HepG2 (cell line): ENCODE measurements at regions not wholly inside any gene's neighbourhood (a gene's known extent, or its start where the extent isn't known, plus 50 kb on each side); places are given as distances from the start of the nearest gene placed in this dataset.

Experiments used
- ELF1 ChIP-seq: sonication (generic); formaldehyde crosslinking; IDR thresholded peaks from 2 replicates; pipeline ENCODE4 v1.4.0; 2020; ENCODE audit warnings: missing genetic modification reagents
- FOSL1 ChIP-seq: sonication (generic); formaldehyde crosslinking; IDR thresholded peaks from 2 replicates; pipeline ENCODE4 v1.9.0; 2021; ENCODE audit warnings: missing genetic modification reagents, borderline replicate concordance
- HNF4G ChIP-seq, 2 experiments: sonication (generic) in 1 of 2; formaldehyde crosslinking in 1 of 2; IDR thresholded peaks; 2 replicates each; pipeline versions ENCODE4 v1.4.0 to v1.6.1; 2011 to 2020; ENCODE audit warnings: borderline replicate concordance in 2 of 2, low read depth in 2 of 2, mild to moderate bottlenecking in 2 of 2, low read length in 1 of 2, missing genetic modification reagents in 1 of 2, moderate library complexity in 1 of 2
- LRRFIP1 ChIP-seq: sonication (generic); formaldehyde crosslinking; conservative IDR thresholded peaks from 2 replicates; pipeline ENCODE4 v1.4.0; 2020; ENCODE audit warnings: missing genetic modification reagents
- NFKB2 ChIP-seq: sonication (generic); formaldehyde crosslinking; IDR thresholded peaks from 2 replicates; pipeline ENCODE4 v1.4.0; 2020; ENCODE audit warnings: missing genetic modification reagents, borderline replicate concordance
- PHF20 ChIP-seq: sonication (generic); formaldehyde crosslinking; IDR thresholded peaks from 2 replicates; pipeline ENCODE4 v1.5.0; 2020; ENCODE audit warnings: mild to moderate bottlenecking, missing genetic modification reagents
- POGZ ChIP-seq: sonication (generic); formaldehyde crosslinking; IDR thresholded peaks from 2 replicates; pipeline ENCODE4 v1.4.0; 2020; ENCODE audit warnings: mild to moderate bottlenecking, missing genetic modification reagents
- RNF2 ChIP-seq: fragments of 450-650 bp; conservative IDR thresholded peaks from 2 replicates; pipeline ENCODE4 v1.6.1; 2016; ENCODE audit warnings: low read depth
- TFDP2 ChIP-seq: sonication (generic); formaldehyde crosslinking; IDR thresholded peaks from 2 replicates; pipeline ENCODE4 v1.4.0; 2020; ENCODE audit warnings: missing genetic modification reagents
- USF2 ChIP-seq, 2 experiments: sonication (generic) in 1 of 2; formaldehyde crosslinking in 1 of 2; IDR thresholded peaks; 2 replicates each; pipeline versions ENCODE4 v1.5.1 to v1.6.1; 2011 to 2020; ENCODE audit warnings: borderline replicate concordance in 1 of 2, low read depth in 1 of 2, low read length in 1 of 2, mild to moderate bottlenecking in 1 of 2, missing genetic modification reagents in 1 of 2, moderate library complexity in 1 of 2
- YEATS4 ChIP-seq: sonication (generic); formaldehyde crosslinking; IDR thresholded peaks from 2 replicates; pipeline ENCODE4 v1.4.0; 2020; ENCODE audit warnings: missing genetic modification reagents, borderline replicate concordance
- ZBTB20 ChIP-seq: sonication (generic); formaldehyde crosslinking; IDR thresholded peaks from 2 replicates; pipeline ENCODE4 v1.8.1; 2023; ENCODE audit warnings: missing genetic modification reagents, low read depth, mild to moderate bottlenecking, borderline replicate concordance
- ZNF280D ChIP-seq: sonication (generic); formaldehyde crosslinking; IDR thresholded peaks from 2 replicates; pipeline ENCODE4 v1.5.1; 2020; ENCODE audit warnings: mild to moderate bottlenecking, missing genetic modification reagents
- ZNF329 ChIP-seq: sonication (generic); formaldehyde crosslinking; IDR thresholded peaks from 2 replicates; pipeline ENCODE4 v1.9.0; 2021; ENCODE audit warnings: low read depth, mild to moderate bottlenecking, missing genetic modification reagents
- ZNF543 ChIP-seq: sonication (generic); formaldehyde crosslinking; IDR thresholded peaks from 2 replicates; pipeline ENCODE4 v1.4.0; 2020; ENCODE audit warnings: mild to moderate bottlenecking, missing genetic modification reagents
- ZNF614 ChIP-seq: IDR thresholded peaks from 2 replicates; pipeline ENCODE4 v1.6.1; 2018; ENCODE audit warnings: missing biosample characterization, missing genetic modification reagents, inconsistent platforms, borderline replicate concordance
- ZNF670 ChIP-seq: sonication (generic); formaldehyde crosslinking; IDR thresholded peaks from 2 replicates; pipeline ENCODE4 v1.8.0; 2022; ENCODE audit warnings: mild to moderate bottlenecking, missing genetic modification reagents, borderline replicate concordance
- ZNF724P ChIP-seq: sonication (generic); formaldehyde crosslinking; IDR thresholded peaks from 2 replicates; pipeline ENCODE4 v1.8.0; 2022; ENCODE audit warnings: missing genetic modification reagents, borderline replicate concordance
- ZNF879 ChIP-seq: sonication (generic); formaldehyde crosslinking; IDR thresholded peaks from 2 replicates; pipeline ENCODE4 v1.8.1; 2023; ENCODE audit warnings: missing genetic modification reagents

GRCh38 chr2:20108655-20109396 lies 57.4 kb upstream of the LAPTM4A start (continued):
- TF ChIP-seq ZBTB20: peak; percentile 67; the same call in 1 of the 2 replicates
- TF ChIP-seq POGZ (CRISPR knock-in tag): peak; percentile 44; the same call in 1 of the 2 replicates
- no peak for TF ChIP-seq ZNF724P (CRISPR knock-in tag)
- no peak for TF ChIP-seq NFKB2 (CRISPR knock-in tag)
- TF ChIP-seq USF2 (IDR thresholded peaks at IDR 0.05; ENCODE audit: low read depth, low read length): no peak
- no peak for TF ChIP-seq USF2 (CRISPR knock-in tag; IDR thresholded peaks at IDR 0.05; ENCODE audit: borderline replicate concordance)
- TF ChIP-seq ELF1 (CRISPR knock-in tag): peak; percentile 56
- no peak for TF ChIP-seq LRRFIP1 (CRISPR knock-in tag)
- TF ChIP-seq ZNF543 (CRISPR knock-in tag): 0 out of 2 replicates have a peak, but pooled peaks have one; percentile 42
- TF ChIP-seq ZNF670 (CRISPR knock-in tag): 0 out of 2 replicates have a peak, but pooled peaks have one; percentile 59
- peak; percentile 53; the same call in 1 of the 2 replicates for TF ChIP-seq ZNF280D (CRISPR knock-in tag)
- peak; percentile 45; the same call in 1 of the 2 replicates for TF ChIP-seq HNF4G (IDR thresholded peaks at IDR 0.05; ENCODE audit: borderline replicate concordance, low read depth, low read length)
- peak; percentile 42; the same call in 1 of the 2 replicates for TF ChIP-seq HNF4G (CRISPR knock-in tag; IDR thresholded peaks at IDR 0.05; ENCODE audit: borderline replicate concordance, low read depth)
- TF ChIP-seq ZNF329 (CRISPR knock-in tag): no peak
- TF ChIP-seq ZNF879 (CRISPR knock-in tag): no peak
- no peak for TF ChIP-seq RNF2
- peak; percentile 59 for TF ChIP-seq FOSL1 (CRISPR knock-in tag)
- TF ChIP-seq TFDP2: 0 out of 2 replicates have a peak, but pooled peaks have one; percentile 10
- peak; percentile 21; the same call in 1 of the 2 replicates for TF ChIP-seq PHF20
- TF ChIP-seq YEATS4 (CRISPR knock-in tag): peak; percentile 40; the same call in 1 of the 2 replicates
- TF ChIP-seq ZNF614 (CRISPR knock-in tag): no peak; the same call in 1 of the 2 replicates
